IPS-20b (cell line): ENCODE measurements at regions not wholly inside any gene's neighbourhood (a gene's known extent, or its start where the extent isn't known, plus 50 kb on each side); places are given as distances from the start of the nearest gene placed in this dataset.

Source experiments
- H3K27ac ChIP-seq: one replicate; pipeline ENCODE4 v1.5.1; 2013; ENCODE audit warnings: low read length
- H3K27me3 ChIP-seq: 2 replicates; pipeline ENCODE4 v1.6.1; 2013; ENCODE audit warnings: mild to moderate bottlenecking, low read length, inconsistent platforms; ENCODE audit not compliant: insufficient read depth
- H3K36me3 ChIP-seq: 2 replicates; pipeline ENCODE4 v1.6.1; 2013; ENCODE audit warnings: low read depth, mild to moderate bottlenecking, inconsistent platforms, low read length, moderate library complexity; ENCODE audit not compliant: insufficient read depth
- H3K4me1 ChIP-seq: 2 replicates; pipeline ENCODE4 v1.6.1; 2013; ENCODE audit warnings: mild to moderate bottlenecking, control low read depth, inconsistent platforms, low read length, moderate library complexity; ENCODE audit not compliant: insufficient read depth
- H3K4me3 ChIP-seq: 2 replicates; pipeline ENCODE4 v1.5.1; 2013; ENCODE audit warnings: mild to moderate bottlenecking, low read length, inconsistent platforms
- H3K9ac ChIP-seq: 2 replicates; pipeline ENCODE4 v1.6.1; 2013; ENCODE audit warnings: low read depth, mild to moderate bottlenecking, inconsistent platforms, low read length, moderate library complexity
- H3K9me3 ChIP-seq: 2 replicates; pipeline ENCODE4 v1.6.1; 2013; ENCODE audit warnings: mild to moderate bottlenecking, low read depth, low read length, inconsistent platforms; ENCODE audit not compliant: insufficient read depth

DNA sequence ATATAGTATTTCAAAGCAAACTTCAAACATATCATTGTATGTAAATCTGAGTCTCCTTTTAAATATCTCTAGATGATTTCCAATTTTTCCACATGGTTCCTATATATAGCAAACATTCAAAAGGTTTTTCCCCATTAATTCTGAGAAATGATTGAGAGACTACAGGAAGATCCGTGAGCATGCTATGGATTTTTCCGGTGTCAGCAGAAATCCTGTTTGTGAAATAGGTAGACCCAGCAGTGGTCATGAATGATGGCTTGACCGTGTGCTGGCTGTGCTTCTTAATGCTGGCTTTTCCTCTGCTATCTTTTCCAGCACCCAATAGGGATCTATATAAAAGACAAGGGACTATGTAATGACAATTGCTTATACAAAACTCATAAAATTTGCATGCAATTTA lies 485.3 kb downstream of the PSAT1 start:
- H3K27me3 ChIP-seq, result no peaks in the 10 kb centered on the region
- H3K9ac ChIP-seq, result no peak overlapping the region
- peaks cover 9% of the 10 kb centered on the region; the same call in 1 of the 2 replicates for H3K4me1 ChIP-seq
- no peak overlapping the region for H3K4me3 ChIP-seq
- H3K36me3 ChIP-seq, result no peaks in the 10 kb centered on the region
- no peak overlapping the region for H3K27ac ChIP-seq
- H3K9me3 ChIP-seq, result no peaks in the 10 kb centered on the region

DNA sequence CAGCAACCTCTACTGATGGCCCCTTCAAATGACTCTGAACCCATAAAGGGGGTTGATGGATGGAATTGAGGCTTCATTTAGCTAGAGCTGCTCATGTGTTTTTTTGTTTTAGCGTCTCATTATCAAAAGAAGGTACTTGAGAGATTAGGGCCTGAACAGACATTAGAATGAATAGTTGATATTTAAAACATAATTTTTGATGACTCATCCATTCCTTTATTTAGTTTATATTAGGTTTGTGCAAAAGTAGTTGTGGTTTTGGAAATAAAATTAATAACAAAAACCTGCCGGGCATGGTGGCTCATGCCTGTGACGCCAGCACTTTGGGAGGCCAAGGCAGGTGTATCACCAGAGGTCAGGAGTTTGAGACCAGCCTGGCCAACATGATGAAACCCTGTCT lies 485.9 kb downstream of the PSAT1 start:
- Histone ChIP-seq H3K9me3 (no peaks in the 10 kb centered on the region), H3K4me1 (peaks cover 3% of the 10 kb centered on the region; the same call in 1 of the 2 replicates), H3K36me3 (no peaks in the 10 kb centered on the region), H3K27me3 (no peaks in the 10 kb centered on the region), H3K4me3 (no peak overlapping the region), H3K27ac (no peak overlapping the region), H3K9ac (no peak overlapping the region)

DNA sequence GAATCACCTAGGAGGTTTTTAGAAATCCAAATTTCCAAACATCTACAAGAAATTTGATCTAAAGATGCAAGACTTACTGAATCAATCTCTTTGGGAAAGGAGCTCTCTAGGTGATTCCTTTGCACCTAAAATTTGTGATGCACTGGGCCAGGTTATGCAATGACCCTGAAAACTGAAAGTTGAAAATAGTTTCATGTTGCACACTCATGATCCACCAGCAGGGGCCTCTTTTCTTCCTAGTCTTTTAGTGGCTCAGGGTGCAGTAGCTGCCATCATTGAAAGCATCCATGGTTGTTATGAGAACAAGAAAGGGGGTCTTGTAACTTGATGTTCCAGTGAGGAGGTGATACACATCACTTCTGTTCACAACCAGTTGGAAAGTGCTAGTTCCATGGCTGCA lies 486.8 kb downstream of the PSAT1 start:
- no peaks in the 10 kb centered on the region for H3K4me1 ChIP-seq
- no peak overlapping the region for H3K9ac ChIP-seq
- H3K4me3 ChIP-seq, result no peak overlapping the region
- no peaks in the 10 kb centered on the region for H3K27me3 ChIP-seq
- no peaks in the 10 kb centered on the region for H3K36me3 ChIP-seq
- no peak overlapping the region for H3K27ac ChIP-seq
- H3K9me3 ChIP-seq, result no peaks in the 10 kb centered on the region

DNA sequence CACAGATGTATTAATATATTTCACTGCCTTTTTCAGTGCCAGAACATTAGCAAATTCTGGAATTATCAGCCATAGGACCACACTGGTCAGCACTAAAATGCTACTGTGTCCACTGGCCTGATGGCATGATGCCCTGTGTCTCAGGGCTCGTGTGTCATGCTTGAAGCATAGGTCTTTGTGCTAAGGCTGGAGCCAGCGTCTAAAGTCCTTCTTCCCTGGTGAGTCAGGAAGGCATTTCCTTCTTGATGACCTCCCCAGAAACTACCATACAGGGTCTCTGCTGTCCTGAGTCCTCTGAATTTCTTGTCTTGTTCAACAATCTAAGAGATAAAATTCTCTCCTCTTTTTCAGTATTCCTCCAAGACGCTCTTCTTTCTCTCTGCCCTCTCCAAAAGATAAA lies 489.9 kb downstream of the PSAT1 start:
- no peak overlapping the region for H3K4me3 ChIP-seq
- no peak overlapping the region for H3K9ac ChIP-seq
- H3K27ac ChIP-seq, result no peak overlapping the region
- H3K4me1 ChIP-seq, result no peaks in the 10 kb centered on the region
- no peaks in the 10 kb centered on the region for H3K36me3 ChIP-seq
- H3K27me3 ChIP-seq, result no peaks in the 10 kb centered on the region
- H3K9me3 ChIP-seq, result peaks cover 4% of the 10 kb centered on the region; the same call in 1 of the 2 replicates

DNA sequence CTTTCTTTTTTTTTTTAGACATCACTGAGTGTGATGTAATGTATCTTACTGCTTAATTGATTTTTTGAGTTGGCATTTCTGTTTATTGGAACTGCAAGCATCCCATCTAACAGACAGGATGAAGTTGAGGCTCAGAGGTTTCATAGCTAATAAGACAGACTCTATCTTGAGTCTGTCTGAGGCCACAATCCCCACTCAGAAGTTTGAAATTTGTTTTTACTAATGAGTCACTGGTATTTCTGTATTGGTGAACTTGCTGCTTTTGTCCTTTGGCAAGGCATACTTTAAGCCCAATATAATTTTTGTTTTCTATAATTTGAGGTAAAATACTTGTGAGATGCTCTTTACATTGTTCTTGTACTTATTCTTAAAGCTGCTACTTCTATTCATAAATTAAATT lies 491.2 kb downstream of the PSAT1 start:
- Histone ChIP-seq H3K36me3 (no peaks in the 10 kb centered on the region), H3K4me1 (no peaks in the 10 kb centered on the region), H3K4me3 (no peak overlapping the region), H3K27me3 (no peaks in the 10 kb centered on the region), H3K9me3 (peaks cover 4% of the 10 kb centered on the region; the same call in 1 of the 2 replicates), H3K9ac (no peak overlapping the region), H3K27ac (no peak overlapping the region)

DNA sequence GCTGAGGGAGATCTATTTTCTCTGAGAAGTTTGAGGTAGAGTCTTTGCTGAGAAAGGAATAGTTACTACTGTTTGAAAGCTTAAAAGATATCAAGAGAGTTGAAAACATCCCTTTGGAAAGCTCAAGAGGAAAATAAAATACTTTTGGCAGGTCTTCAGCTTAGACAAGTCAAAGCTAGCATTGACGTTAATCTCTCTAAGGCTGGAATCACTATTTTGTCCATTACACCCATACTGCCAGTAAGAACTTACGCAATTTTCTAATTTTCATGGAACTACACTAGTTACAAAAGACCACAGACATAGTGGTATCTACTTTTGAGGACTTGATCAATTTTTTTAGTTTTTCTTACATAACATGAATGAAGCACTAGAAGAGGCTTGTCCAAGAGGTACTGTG lies 494.9 kb downstream of the PSAT1 start:
- no peak overlapping the region for H3K9ac ChIP-seq
- no peaks in the 10 kb centered on the region for H3K4me1 ChIP-seq
- H3K9me3 ChIP-seq, result peaks cover 6% of the 10 kb centered on the region; the same call in 1 of the 2 replicates
- H3K27ac ChIP-seq, result no peak overlapping the region
- H3K36me3 ChIP-seq, result no peaks in the 10 kb centered on the region
- H3K4me3 ChIP-seq, result no peak overlapping the region
- H3K27me3 ChIP-seq, result no peaks in the 10 kb centered on the region

DNA sequence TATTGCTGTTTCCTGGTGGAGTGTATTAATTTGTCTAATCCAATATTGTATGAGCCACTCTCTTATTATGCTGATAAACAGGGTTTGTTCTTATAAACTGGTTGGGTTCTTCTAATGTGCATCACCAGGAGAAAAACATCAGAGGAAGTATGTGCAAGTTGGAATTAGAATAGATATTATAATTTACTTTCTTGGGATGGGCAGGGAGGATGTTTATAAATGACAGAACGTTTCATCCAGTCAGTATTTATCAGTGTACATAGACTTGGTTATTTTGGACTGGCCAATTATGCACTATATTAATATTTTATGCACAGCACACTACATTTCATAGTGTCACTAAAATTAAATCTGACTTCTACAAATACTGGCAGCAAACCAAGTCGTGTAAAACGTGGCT lies 495.8 kb downstream of the PSAT1 start:
- H3K9me3 ChIP-seq, result peaks cover 6% of the 10 kb centered on the region; the same call in 1 of the 2 replicates
- no peaks in the 10 kb centered on the region for H3K27me3 ChIP-seq
- no peaks in the 10 kb centered on the region for H3K4me1 ChIP-seq
- no peaks in the 10 kb centered on the region for H3K36me3 ChIP-seq
- no peak overlapping the region for H3K9ac ChIP-seq
- H3K4me3 ChIP-seq, result no peak overlapping the region
- H3K27ac ChIP-seq, result no peak overlapping the region

GRCh38 chr9:78805771-78806170 lies 508.8 kb downstream of the PSAT1 start:
- no peaks in the 10 kb centered on the region for H3K27me3 ChIP-seq
- no peaks in the 10 kb centered on the region for H3K9me3 ChIP-seq
- H3K9ac ChIP-seq, result no peak overlapping the region
- no peaks in the 10 kb centered on the region for H3K4me1 ChIP-seq
- no peaks in the 10 kb centered on the region for H3K36me3 ChIP-seq
- H3K4me3 ChIP-seq, result no peak overlapping the region
- no peak overlapping the region for H3K27ac ChIP-seq

DNA sequence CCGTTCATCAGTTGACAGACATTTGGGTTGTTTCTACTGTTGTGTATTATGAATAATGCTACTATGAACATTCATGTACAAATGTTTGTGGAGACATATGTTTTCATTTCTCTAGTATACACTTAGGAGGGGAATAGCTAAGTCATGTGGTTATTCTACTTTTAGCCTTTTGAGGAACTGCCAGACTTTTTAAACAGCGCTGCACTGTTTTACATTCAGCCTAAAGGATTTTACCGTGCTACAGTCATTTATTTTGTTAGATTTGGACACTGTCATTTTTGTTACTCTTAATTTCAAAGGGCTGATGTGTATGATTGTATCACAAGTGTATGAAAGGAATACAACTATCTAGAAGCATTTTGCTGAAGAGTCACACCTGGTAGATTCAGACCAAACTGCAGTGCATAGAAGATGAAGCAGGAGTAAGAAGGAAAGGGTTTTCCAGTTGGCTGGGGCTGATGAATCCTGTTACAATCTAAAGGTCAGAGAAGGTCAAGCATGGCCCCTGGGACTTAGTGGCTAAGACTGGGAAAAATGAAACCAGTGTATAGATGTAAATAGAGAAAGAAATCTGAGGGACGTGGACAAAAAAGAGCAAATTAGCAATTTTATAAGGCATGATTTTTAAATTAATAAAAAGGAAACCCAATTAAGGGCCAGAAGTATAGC lies 509.7 kb downstream of the PSAT1 start:
- no peak overlapping the region for H3K4me3 ChIP-seq
- H3K4me1 ChIP-seq, result no peaks in the 10 kb centered on the region
- H3K9me3 ChIP-seq, result no peaks in the 10 kb centered on the region
- H3K27me3 ChIP-seq, result no peaks in the 10 kb centered on the region
- H3K27ac ChIP-seq, result no peak overlapping the region
- H3K9ac ChIP-seq, result no peak overlapping the region
- H3K36me3 ChIP-seq, result no peaks in the 10 kb centered on the region

- no peak overlapping the region for H3K9ac ChIP-seq
- no peak overlapping the region for H3K27ac ChIP-seq
- H3K4me3 ChIP-seq, result no peak overlapping the region
These were observed 510.4 kb downstream of the PSAT1 start for GRCh38 chr9:78807286-78807685.

GRCh38 chr9:78808048-78808447 lies 511.1 kb downstream of the PSAT1 start:
- H3K4me1 ChIP-seq, result no peaks in the 10 kb centered on the region
- no peaks in the 10 kb centered on the region for H3K36me3 ChIP-seq
- H3K27me3 ChIP-seq, result no peaks in the 10 kb centered on the region
- H3K9me3 ChIP-seq, result no peaks in the 10 kb centered on the region
- H3K9ac ChIP-seq, result no peak overlapping the region
- no peak overlapping the region for H3K27ac ChIP-seq
- no peak overlapping the region for H3K4me3 ChIP-seq

More at GRCh38 chr9:78807286-78807685, 510.4 kb downstream of the PSAT1 start:
- H3K4me1 ChIP-seq, result no peaks in the 10 kb centered on the region
- no peaks in the 10 kb centered on the region for H3K36me3 ChIP-seq
- H3K27me3 ChIP-seq, result no peaks in the 10 kb centered on the region
- H3K9me3 ChIP-seq, result no peaks in the 10 kb centered on the region

GRCh38 chr9:78811622-78812276 lies 514.8 kb downstream of the PSAT1 start:
- H3K9ac ChIP-seq, result no peak overlapping the region
- H3K36me3 ChIP-seq, result no peaks in the 10 kb centered on the region
- H3K9me3 ChIP-seq, result no peaks in the 10 kb centered on the region
- H3K4me3 ChIP-seq, result no peak overlapping the region
- no peaks in the 10 kb centered on the region for H3K4me1 ChIP-seq
- H3K27me3 ChIP-seq, result no peaks in the 10 kb centered on the region
- no peak overlapping the region for H3K27ac ChIP-seq
